HG03025 (cell line): ENCODE measurements at regions not wholly inside any gene's neighbourhood (a gene's known extent, or its start where the extent isn't known, plus 50 kb on each side); places are given as distances from the start of the nearest gene placed in this dataset.

Experiments used
- ATAC-seq: cut with Tn5 transposase; IDR thresholded peaks from one replicate; pipeline ENCODE4 v1.9.1; 2021; ENCODE audit warnings: mild to moderate bottlenecking, moderate library complexity; ENCODE audit not compliant: unreplicated experiment, low FRiP score

- ATAC-seq, result no peak
Observed at GRCh38 chr22:48362721-48363404, 1464.8 kb downstream of the BRD1 start.

DNA sequence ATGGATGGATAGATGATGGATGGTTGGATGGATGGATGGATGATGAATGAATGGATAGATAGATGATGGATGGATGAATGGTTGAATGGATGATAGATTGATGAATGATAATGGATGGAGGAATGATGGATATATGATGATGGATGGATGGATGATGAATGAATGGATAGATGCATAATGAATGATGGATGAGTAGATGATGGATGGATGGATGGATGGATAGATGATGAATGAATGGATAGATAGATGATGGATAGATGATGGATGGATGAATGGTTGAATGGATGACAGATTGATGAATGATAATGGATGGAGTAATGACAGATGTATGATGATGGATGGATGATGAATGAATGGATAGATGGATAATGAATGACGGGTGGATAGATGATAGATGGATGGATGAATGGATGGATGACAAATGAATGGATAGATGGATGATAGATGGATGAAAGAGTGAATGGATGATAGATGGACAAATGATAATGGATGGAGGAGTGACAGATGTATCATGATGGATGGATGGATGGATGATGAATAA lies 1466.5 kb downstream of the BRD1 start:
- ATAC-seq, result no peak

- no peak for ATAC-seq
Observed at GRCh38 chr22:48359613-48359965, 1468.1 kb downstream of the BRD1 start.

DNA sequence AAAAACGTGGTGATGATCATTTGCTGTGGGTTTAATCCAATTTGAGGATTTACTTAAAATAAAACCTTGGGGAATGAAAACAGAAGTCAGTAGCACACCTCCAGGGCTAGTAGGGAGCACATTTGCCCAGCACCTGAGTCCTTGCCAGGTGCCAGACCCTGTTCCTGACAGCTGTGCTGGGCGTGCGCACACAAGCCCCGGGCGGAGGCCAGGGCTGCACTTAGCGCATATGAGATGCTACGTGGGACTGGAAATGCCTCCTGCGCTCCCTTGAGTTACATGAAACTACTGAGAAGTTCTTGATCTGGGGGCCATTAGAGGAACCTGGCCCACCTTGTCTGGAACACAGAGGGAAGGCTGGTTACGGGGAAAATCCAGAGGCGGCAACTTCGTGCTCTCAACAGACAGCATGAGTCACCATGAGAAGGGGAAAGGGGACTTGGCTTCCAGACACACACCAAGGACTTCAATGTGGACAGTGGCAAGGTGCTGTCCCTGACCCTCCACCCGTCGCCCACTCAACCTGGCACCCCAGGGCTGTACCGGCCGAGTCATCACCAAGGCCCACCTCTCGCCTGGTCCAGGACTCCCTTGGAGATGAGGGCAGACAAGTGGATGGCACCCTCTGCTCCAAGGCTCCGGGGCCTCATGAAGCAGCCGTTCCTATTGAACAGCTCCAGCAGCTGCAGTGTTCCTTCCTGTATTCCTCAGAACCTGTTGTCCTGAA lies 1468.6 kb downstream of the BRD1 start:
- no peak for ATAC-seq

DNA sequence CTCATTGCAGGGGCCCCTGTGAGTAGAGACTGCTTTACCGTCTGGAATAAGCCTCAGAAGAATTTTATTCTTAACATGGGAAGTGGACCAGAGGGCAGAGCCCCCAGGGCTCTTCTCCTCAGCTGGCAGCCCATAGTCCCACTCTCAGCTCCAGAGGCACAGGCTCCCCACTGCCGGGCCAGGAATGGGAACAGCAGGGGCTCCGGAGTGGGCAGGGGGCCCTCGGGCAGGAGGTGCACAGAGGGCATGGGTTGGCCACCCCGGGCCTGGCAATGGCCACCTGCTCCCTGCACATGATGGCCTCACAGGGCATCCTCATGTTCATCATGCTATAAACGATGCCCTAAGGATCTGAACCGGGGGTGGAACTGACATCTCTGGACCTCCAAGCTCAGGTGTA lies 1469.7 kb downstream of the BRD1 start:
- ATAC-seq, result no peak

GRCh38 chr22:48357196-48357595 lies 1470.5 kb downstream of the BRD1 start:
- ATAC-seq, result no peak

DNA sequence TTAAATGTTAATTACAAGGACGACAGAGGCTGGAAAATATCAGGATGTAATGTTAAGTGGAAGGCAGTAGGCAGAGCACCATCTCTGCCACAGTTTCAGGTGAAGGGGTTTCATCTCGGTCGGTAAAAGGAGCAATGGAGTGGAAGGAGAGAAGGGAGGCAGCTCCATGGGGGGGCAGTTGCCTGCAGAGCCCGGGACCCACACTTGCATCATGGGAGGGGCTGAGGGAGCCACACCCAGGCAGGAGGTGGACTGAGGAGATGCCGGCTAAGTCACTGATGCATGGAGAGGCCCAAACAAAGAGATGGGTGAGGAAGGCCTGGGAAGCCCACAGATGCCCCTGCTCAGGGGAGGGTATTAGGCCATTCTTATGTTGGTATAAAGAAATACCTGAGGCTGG lies 1470.9 kb downstream of the BRD1 start:
- ATAC-seq, result no peak

GRCh38 chr22:48354096-48354495 lies 1473.6 kb downstream of the BRD1 start:
- ATAC-seq, result no peak

DNA sequence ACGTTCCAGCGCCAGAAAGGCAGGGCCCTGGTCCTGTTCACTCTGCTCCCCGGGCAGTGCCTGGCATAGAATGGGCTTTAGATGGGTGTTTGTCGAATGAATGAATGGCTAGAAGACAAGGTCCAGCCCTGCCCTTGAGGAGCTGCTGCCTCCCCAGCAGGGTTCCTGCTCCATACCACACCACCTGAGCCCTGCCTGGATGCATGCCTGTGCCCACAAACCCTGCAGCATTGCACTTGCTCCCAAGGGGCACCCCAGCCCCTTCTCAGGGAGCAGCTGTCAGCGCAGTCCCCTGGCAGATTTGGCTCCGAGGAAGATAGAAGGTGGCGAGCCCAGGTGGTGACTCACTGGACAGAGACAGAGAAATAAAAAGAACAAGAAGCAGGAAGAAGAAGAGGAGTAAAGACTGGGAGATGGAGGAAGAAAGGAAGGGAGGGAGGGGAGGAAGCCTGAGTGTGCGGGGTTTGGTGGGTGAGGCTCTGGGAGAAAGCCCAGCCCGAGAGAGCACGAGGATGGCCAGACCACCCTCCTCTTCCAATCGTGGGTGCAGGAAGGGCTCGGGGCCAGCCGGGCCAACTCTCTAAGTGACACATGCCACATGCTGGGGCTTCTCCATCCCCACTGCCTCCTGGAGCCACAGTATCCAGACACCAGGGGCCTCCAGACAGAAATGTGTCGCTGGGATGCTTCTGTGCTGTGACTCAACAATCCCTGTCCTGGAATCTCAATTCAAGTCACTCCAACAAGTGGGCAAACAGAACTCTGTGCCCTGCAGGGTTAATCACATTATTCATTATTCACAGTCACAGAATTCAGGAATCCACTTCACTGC lies 1474.3 kb downstream of the BRD1 start:
- ATAC-seq, result no peak

- no peak for ATAC-seq
Observed at GRCh38 chr22:48352086-48352911, 1475.4 kb downstream of the BRD1 start.

GRCh38 chr22:48351376-48352085 lies 1476.1 kb downstream of the BRD1 start:
- ATAC-seq, result no peak

DNA sequence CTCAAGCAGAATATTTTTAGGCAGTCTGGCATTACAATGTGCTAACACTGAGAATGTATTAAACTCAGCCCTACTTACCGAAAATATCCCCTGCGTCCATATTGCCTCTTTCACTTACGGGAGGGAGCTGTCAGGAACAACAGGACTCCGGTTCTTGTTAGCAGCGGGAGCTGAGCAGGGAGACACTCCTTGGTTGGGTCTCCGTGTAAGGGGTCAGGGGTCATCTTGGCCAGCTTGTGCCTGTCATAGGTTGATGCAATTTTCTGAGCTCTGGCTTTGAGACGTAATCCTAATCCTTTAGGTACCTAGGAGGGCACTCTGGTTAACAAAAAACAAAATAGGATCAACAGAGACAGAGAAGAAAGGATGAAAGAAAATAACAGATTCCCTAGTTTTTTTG lies 1477.2 kb downstream of the BRD1 start:
- ATAC-seq, result no peak

GRCh38 chr22:48348855-48349254 lies 1478.8 kb downstream of the BRD1 start:
- ATAC-seq, result no peak

GRCh38 chr22:48347311-48347710 lies 1480.4 kb downstream of the BRD1 start:
- ATAC-seq, result no peak

- no peak for ATAC-seq
Observed at GRCh38 chr22:48346911-48347310, 1480.8 kb downstream of the BRD1 start.

DNA sequence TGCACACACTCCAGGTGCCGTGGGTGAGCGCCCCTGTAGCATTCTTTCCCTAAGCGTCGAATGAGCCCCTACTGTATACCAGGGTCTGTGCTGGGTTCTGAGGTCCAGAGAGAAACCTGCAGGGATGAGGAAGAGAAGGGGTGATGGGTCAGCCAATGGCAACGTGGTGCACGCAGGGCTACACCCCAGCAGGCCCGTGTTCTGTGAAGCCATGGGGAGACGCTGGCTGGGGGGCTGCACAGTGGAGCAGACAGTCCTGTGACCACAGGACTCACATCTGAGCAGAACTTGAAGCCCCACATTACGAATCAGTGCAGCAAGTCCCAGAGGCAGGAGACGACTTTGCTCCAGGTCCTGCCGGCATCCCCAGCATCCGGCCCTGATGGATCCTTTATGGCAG lies 1481.4 kb downstream of the BRD1 start:
- ATAC-seq, result no peak

DNA sequence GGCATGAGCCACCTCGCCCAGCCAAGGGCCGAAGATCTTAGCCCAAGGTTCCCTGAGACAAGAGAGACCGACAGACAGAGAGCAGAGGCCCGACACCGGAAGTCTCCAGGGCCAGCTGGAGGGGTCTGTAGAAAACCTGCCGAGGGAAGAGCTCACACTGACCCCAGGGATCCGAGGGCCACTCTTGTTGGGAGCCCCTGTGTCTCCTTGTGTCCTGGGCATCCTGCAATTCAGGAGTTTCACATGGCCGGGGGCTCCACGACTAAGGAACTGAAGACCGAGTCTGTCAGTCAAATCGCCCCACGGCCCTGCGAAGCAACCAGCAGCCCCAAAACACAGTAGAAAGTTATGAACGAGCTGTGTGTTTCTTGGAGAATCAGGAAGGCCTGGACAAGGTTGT lies 1482.0 kb downstream of the BRD1 start:
- no peak for ATAC-seq

GRCh38 chr22:48343461-48343860 lies 1484.2 kb downstream of the BRD1 start:
- no peak for ATAC-seq

GRCh38 chr22:48342732-48343131 lies 1484.9 kb downstream of the BRD1 start:
- no peak for ATAC-seq

- ATAC-seq, result no peak
Observed at GRCh38 chr22:48342016-48342415, 1485.7 kb downstream of the BRD1 start.
